Esophagus muscularis mucosa (tissue), 3 donors: ENCODE measurements at regions not wholly inside any gene's neighbourhood (a gene's known extent, or its start where the extent isn't known, plus 50 kb on each side); places are given as distances from the start of the nearest gene placed in this dataset.

ENCODE experiments used
- CTCF ChIP-seq, 3 experiments: fragments of 200-600 bp in 2 of 3; fragments of 450-650 bp in 1 of 3; sonication (generic) in 2 of 3; IDR thresholded peaks; one replicate each; pipeline ENCODE4 v1.5.1; 2017 to 2019; ENCODE audit warnings: antibody characterized with exemption in 3 of 3, mild to moderate bottlenecking in 2 of 3, moderate library complexity in 1 of 3
- POLR2A ChIP-seq: fragments of 450-650 bp; IDR thresholded peaks from one replicate; pipeline ENCODE4 v1.6.1; 2017; ENCODE audit warnings: antibody characterized with exemption, moderate library complexity, mild to moderate bottlenecking, low read depth
- POLR2AphosphoS5 ChIP-seq, 2 donors: sonication (generic); formaldehyde crosslinking; IDR thresholded peaks; one replicate each; pipeline ENCODE4 v1.6.1; 2017; ENCODE audit warnings: antibody characterized with exemption in 2 of 2

- TF ChIP-seq CTCF (IDR thresholded peaks at IDR 0.05) (no peak), POLR2AphosphoS5 (IDR thresholded peaks at IDR 0.05) (no peak), POLR2A (no peak)
These were observed 321.0 kb downstream of the LTN1 start for GRCh38 chr21:28671549-28672195.
